GM23248 (cell line): ENCODE measurements at regions not wholly inside any gene's neighbourhood (a gene's known extent, or its start where the extent isn't known, plus 50 kb on each side); places are given as distances from the start of the nearest gene placed in this dataset.

Experiments used
- EZH2 ChIP-seq: fragments of 200-600 bp; sonication (generic); IDR thresholded peaks from 2 replicates; pipeline ENCODE4 v1.6.1; 2018; ENCODE audit warnings: antibody characterized with exemption, mild to moderate bottlenecking; ENCODE audit not compliant: insufficient read depth, poor library complexity, severe bottlenecking
- EZH2phosphoT487 ChIP-seq: fragments of 200-600 bp; sonication (generic); IDR thresholded peaks from 2 replicates; pipeline ENCODE4 v1.6.1; 2018; ENCODE audit warnings: antibody characterized with exemption, moderate library complexity, mild to moderate bottlenecking, low read depth; ENCODE audit not compliant: insufficient read depth

GRCh38 chr3:194247350-194247740, 103.8 kb downstream of the CPN2 start:
- no peak for TF ChIP-seq EZH2phosphoT487
- no peak for TF ChIP-seq EZH2
